ENCODE measurements at regions not wholly inside any gene's neighbourhood (a gene's known extent, or its start where the extent isn't known, plus 50 kb on each side); places are given as distances from the start of the nearest gene placed in this dataset.

DNA sequence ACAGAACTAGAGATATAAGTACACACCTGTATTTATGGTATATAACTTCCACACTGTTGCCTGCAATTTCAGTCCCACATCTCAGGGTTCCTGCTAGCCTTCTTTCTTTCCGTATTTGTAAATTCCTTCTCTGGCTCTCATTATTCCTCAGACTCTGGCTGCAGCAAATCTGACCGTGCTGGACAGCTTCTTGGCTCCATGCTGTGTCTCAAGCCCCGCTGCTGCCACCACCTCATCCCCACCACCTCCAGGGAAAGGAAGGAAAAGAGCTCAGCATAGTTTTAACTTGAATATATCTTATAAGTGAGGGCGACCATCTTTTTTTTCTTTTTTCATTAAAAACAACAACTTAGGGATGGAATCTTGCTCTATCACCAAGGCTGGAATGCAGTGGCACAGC is 155.6 kb upstream of the CXCL13 start (continued):
- TF ChIP-seq EP300 (IDR thresholded peaks at IDR 0.05; ENCODE audit: borderline replicate concordance in 1 of 2, control insufficient read depth in 1 of 2, low read depth in 2 of 2, low read length in 2 of 2) (no peak), BRCA1 (IDR thresholded peaks at IDR 0.05; ENCODE audit: low read depth, low read length) (no peak), YBX1 (IDR thresholded peaks at IDR 0.05) (no peak)
- TF ChIP-seq, protein P1, sequence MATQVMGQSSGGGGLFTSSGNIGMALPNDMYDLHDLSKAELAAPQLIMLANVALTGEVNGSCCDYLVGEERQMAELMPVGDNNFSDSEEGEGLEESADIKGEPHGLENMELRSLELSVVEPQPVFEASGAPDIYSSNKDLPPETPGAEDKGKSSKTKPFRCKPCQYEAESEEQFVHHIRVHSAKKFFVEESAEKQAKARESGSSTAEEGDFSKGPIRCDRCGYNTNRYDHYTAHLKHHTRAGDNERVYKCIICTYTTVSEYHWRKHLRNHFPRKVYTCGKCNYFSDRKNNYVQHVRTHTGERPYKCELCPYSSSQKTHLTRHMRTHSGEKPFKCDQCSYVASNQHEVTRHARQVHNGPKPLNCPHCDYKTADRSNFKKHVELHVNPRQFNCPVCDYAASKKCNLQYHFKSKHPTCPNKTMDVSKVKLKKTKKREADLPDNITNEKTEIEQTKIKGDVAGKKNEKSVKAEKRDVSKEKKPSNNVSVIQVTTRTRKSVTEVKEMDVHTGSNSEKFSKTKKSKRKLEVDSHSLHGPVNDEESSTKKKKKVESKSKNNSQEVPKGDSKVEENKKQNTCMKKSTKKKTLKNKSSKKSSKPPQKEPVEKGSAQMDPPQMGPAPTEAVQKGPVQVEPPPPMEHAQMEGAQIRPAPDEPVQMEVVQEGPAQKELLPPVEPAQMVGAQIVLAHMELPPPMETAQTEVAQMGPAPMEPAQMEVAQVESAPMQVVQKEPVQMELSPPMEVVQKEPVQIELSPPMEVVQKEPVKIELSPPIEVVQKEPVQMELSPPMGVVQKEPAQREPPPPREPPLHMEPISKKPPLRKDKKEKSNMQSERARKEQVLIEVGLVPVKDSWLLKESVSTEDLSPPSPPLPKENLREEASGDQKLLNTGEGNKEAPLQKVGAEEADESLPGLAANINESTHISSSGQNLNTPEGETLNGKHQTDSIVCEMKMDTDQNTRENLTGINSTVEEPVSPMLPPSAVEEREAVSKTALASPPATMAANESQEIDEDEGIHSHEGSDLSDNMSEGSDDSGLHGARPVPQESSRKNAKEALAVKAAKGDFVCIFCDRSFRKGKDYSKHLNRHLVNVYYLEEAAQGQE (IDR thresholded peaks at IDR 0.05; ENCODE audit: low read depth, low read length) = no peak
- TF ChIP-seq, protein P2, sequence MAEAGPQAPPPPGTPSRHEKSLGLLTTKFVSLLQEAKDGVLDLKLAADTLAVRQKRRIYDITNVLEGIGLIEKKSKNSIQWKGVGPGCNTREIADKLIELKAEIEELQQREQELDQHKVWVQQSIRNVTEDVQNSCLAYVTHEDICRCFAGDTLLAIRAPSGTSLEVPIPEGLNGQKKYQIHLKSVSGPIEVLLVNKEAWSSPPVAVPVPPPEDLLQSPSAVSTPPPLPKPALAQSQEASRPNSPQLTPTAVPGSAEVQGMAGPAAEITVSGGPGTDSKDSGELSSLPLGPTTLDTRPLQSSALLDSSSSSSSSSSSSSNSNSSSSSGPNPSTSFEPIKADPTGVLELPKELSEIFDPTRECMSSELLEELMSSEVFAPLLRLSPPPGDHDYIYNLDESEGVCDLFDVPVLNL (IDR thresholded peaks at IDR 0.05; ENCODE audit: low read depth, low read length) = no peak

DNA sequence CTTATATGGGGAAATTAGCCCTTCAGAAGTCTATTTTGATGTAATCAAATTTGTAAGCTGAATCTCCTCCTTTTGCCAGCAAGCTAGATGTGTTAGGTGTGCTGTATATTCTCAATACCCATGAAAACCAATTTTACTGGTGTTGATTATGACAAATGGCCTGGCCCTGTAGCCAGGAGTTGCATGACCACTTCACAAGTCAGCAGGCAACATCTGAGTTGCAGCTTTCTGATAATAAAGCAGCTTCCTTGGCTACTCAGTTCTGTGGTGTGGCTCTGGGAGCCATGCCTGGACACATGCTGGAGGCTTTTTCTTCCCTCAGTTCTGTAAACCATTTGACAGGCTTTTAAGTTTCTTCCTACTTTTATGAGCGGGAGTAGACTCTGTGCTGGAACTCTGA is 154.1 kb upstream of the CXCL13 start:
- Histone ChIP-seq H4K20me1 (ENCODE audit: control insufficient read depth, insufficient read depth) (no peaks in the 10 kb centered on the region), H3K9me3 (replicated peaks; ENCODE audit: control insufficient read depth, insufficient read depth, low read length) (no peaks in the 10 kb centered on the region), H3K27me3 (replicated peaks in 1 of 2; ENCODE audit: control insufficient read depth in 2 of 2, insufficient read depth in 2 of 2, low read length in 1 of 2) (no peaks in the 10 kb centered on the region; a peak in 1 of 4 replicates), H3K4me2 (ENCODE audit: control insufficient read depth, insufficient read depth) (no peak overlapping the region), H3K9ac (ENCODE audit: control insufficient read depth, insufficient read depth, low read length) (no peak overlapping the region), H3K27ac (ENCODE audit: control insufficient read depth, insufficient read depth) (no peak overlapping the region), H2AFZ (ENCODE audit: control insufficient read depth, low read depth, low read length) (no peak overlapping the region), H3K79me2 (ENCODE audit: control insufficient read depth, insufficient read depth, low read length) (no peaks in the 10 kb centered on the region), H3K4me1 (ENCODE audit: control insufficient read depth, insufficient read depth, low read length) (no peaks in the 10 kb centered on the region), H3K36me3 (ENCODE audit: control insufficient read depth in 2 of 2, insufficient read depth in 2 of 2, low read length in 1 of 2) (no peaks in the 10 kb centered on the region), H3K4me3 (no peak overlapping the region)
- DNase-seq (ENCODE audit: low read depth, low spot score) = no peak
- 0% methylated on average over 1 of the region's 1 CpG for WGBS (ENCODE audit: insufficient coverage, insufficient replicate concordance, low lambda C conversion rate, missing lambda C conversion rate)
- no peak for ATAC-seq
- no peak for FAIRE-seq
- ChIA-PET CTCF (interaction anchor here (0.7 to 1.5 kb wide), 5 partner anchors 13 to 161 kb away, joined by 3 to 4 read pairs (median 3); no protein-coding TSS in a partner anchor), RAD21 (ENCODE audit: unreplicated experiment) (no interaction called here), SMC1A (ENCODE audit: uncharacterized antibody, unreplicated experiment) (interaction anchor here (1.5 kb wide), 1 partner anchor 18 kb away, joined by 4 read pairs; no protein-coding TSS in a partner anchor), POLR2A (no interaction called here)
- intact Hi-C loops (cut with micrococcal nuclease; ENCODE audit: unreplicated experiment) = loop anchor here (5.0 kb wide), 1 partner anchor 116 kb away; no protein-coding TSS in a partner anchor
- in situ Hi-C loops (cut with MboI) = no loop called here
- BruUV-seq (replicated peaks) = no TSS peak
- TF ChIP-seq SMAD1 (IDR thresholded peaks at IDR 0.05; ENCODE audit: low read depth, partially characterized antibody) = no peak
- no peak for TF ChIP-seq FOXM1 (IDR thresholded peaks at IDR 0.05; ENCODE audit: low read depth, low read length)
- TF ChIP-seq, protein P3, sequence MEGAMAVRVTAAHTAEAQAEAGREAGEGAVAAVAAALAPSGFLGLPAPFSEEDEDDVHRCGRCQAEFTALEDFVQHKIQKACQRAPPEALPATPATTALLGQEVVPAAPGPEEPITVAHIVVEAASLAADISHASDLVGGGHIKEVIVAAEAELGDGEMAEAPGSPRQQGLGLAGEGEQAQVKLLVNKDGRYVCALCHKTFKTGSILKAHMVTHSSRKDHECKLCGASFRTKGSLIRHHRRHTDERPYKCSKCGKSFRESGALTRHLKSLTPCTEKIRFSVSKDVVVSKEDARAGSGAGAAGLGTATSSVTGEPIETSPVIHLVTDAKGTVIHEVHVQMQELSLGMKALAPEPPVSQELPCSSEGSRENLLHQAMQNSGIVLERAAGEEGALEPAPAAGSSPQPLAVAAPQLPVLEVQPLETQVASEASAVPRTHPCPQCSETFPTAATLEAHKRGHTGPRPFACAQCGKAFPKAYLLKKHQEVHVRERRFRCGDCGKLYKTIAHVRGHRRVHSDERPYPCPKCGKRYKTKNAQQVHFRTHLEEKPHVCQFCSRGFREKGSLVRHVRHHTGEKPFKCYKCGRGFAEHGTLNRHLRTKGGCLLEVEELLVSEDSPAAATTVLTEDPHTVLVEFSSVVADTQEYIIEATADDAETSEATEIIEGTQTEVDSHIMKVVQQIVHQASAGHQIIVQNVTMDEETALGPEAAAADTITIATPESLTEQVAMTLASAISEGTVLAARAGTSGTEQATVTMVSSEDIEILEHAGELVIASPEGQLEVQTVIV (IDR thresholded peaks at IDR 0.05; ENCODE audit: borderline replicate concordance, partially characterized antibody) = no peak
- no peak for TF ChIP-seq ETV6 (conservative IDR thresholded peaks at IDR 0.05 in 1 of 2, IDR thresholded peaks at IDR 0.05 in 1 of 2; ENCODE audit: borderline replicate concordance in 1 of 2, low read depth in 1 of 2)
- TF ChIP-seq, protein P4, sequence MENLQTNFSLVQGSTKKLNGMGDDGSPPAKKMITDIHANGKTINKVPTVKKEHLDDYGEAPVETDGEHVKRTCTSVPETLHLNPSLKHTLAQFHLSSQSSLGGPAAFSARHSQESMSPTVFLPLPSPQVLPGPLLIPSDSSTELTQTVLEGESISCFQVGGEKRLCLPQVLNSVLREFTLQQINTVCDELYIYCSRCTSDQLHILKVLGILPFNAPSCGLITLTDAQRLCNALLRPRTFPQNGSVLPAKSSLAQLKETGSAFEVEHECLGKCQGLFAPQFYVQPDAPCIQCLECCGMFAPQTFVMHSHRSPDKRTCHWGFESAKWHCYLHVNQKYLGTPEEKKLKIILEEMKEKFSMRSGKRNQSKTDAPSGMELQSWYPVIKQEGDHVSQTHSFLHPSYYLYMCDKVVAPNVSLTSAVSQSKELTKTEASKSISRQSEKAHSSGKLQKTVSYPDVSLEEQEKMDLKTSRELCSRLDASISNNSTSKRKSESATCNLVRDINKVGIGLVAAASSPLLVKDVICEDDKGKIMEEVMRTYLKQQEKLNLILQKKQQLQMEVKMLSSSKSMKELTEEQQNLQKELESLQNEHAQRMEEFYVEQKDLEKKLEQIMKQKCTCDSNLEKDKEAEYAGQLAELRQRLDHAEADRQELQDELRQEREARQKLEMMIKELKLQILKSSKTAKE (IDR thresholded peaks at IDR 0.05; ENCODE audit: low read depth, poor library complexity, severe bottlenecking) = no peak
- no peak for TF ChIP-seq SMARCA5 (IDR thresholded peaks at IDR 0.05)
- TF ChIP-seq CREB1 (IDR thresholded peaks at IDR 0.05; ENCODE audit: low read depth) = no peak

Data from GM12878 (cell line).